Fibroblast of lung (primary cell): ENCODE measurements at regions not wholly inside any gene's neighbourhood (a gene's known extent, or its start where the extent isn't known, plus 50 kb on each side); places are given as distances from the start of the nearest gene placed in this dataset.

ENCODE experiments used
- DNase-seq, 2 donors: peaks; one replicate each; pipeline versions ENCODE4 v3.0.0 to v3.0.0-alpha.2; 2010; ENCODE audit warnings: low read depth in 2 of 2
- H2AFZ ChIP-seq: 2 replicates; pipeline ENCODE4 v1.5.1; 2012; ENCODE audit warnings: low read length, control low read depth, inconsistent platforms
- H3K27ac ChIP-seq: 2 replicates; pipeline ENCODE4 v1.5.1; 2011; ENCODE audit warnings: low read length, control low read depth; ENCODE audit not compliant: insufficient read depth
- H3K27me3 ChIP-seq: 2 replicates; pipeline ENCODE4 v1.5.1; 2011; ENCODE audit warnings: mild to moderate bottlenecking, low read length; ENCODE audit not compliant: control insufficient read depth, insufficient read depth
- H3K36me3 ChIP-seq: 2 replicates; pipeline ENCODE4 v1.5.1; 2011; ENCODE audit warnings: low read length; ENCODE audit not compliant: control insufficient read depth, insufficient read depth
- H3K4me1 ChIP-seq: 2 replicates; pipeline ENCODE4 v1.5.1; 2011; ENCODE audit warnings: low read length; ENCODE audit not compliant: control insufficient read depth, insufficient read depth; ENCODE audit errors: extremely low read depth
- H3K4me2 ChIP-seq: 2 replicates; pipeline ENCODE4 v1.5.1; 2011; ENCODE audit warnings: low read length, control low read depth; ENCODE audit not compliant: insufficient read depth; ENCODE audit errors: extremely low read depth
- H3K4me3 ChIP-seq, 4 experiments: fragments of 200-600 bp in 1 of 4; sonication (generic) in 1 of 4; replicated peaks in 1 of 4; 2 replicates each; pipeline ENCODE4 v1.5.1; 2011 to 2016; ENCODE audit warnings: low read length in 4 of 4, low read depth in 3 of 4, mild to moderate bottlenecking in 3 of 4, control low read depth in 2 of 4, inconsistent platforms in 1 of 4, mixed read lengths in 1 of 4; ENCODE audit not compliant: insufficient read depth in 1 of 4; ENCODE audit errors: control extremely low read depth in 1 of 4
- H3K79me2 ChIP-seq: 2 replicates; pipeline ENCODE4 v1.5.1; 2012; ENCODE audit warnings: mild to moderate bottlenecking, low read length, inconsistent platforms; ENCODE audit not compliant: control insufficient read depth, insufficient read depth
- H3K9ac ChIP-seq: 2 replicates; pipeline ENCODE4 v1.5.1; 2011; ENCODE audit warnings: mild to moderate bottlenecking, low read length, control low read depth; ENCODE audit not compliant: insufficient read depth
- H3K9me3 ChIP-seq: 2 replicates; pipeline ENCODE4 v1.5.1; 2012; ENCODE audit warnings: low read depth, low read length; ENCODE audit not compliant: control insufficient read depth, insufficient read depth
- H4K20me1 ChIP-seq: 2 replicates; pipeline ENCODE4 v1.5.1; 2011; ENCODE audit warnings: low read length; ENCODE audit not compliant: control insufficient read depth, insufficient read depth; ENCODE audit errors: extremely low read depth
- CTCF ChIP-seq, 2 donors: IDR thresholded peaks in 1 of 2; conservative IDR thresholded peaks in 1 of 2; 1 replicate in 1 of 2; 2 replicates in 1 of 2; pipeline ENCODE4 v1.5.1; 2011 to 2012; ENCODE audit warnings: low read length in 2 of 2, control low read depth in 1 of 2, inconsistent platforms in 1 of 2, low read depth in 1 of 2, mild to moderate bottlenecking in 1 of 2
- EZH2 ChIP-seq: IDR thresholded peaks from 2 replicates; pipeline ENCODE4 v1.5.1; 2012; ENCODE audit warnings: low read length, control low read depth, mild to moderate bottlenecking; ENCODE audit errors: missing control alignments

GRCh38 chr2:7774481-7774880, 857.3 kb downstream of the RNF144A start:
- no peak overlapping the region for H3K9ac ChIP-seq
- no peak overlapping the region for H3K27ac ChIP-seq
- no peak overlapping the region for H3K4me3 ChIP-seq
- H3K9me3 ChIP-seq = no peaks in the 10 kb centered on the region
- no peaks in the 10 kb centered on the region for H3K79me2 ChIP-seq
- H3K36me3 ChIP-seq = no peaks in the 10 kb centered on the region
- no peaks in the 10 kb centered on the region for H3K4me1 ChIP-seq
- H2AFZ ChIP-seq = no peak overlapping the region
- TF ChIP-seq CTCF (conservative IDR thresholded peaks at IDR 0.05 in 1 of 2, IDR thresholded peaks at IDR 0.05 in 1 of 2; ENCODE audit: low read depth in 1 of 2, low read length in 2 of 2) = no peak
- TF ChIP-seq EZH2 = no peak
- H3K27me3 ChIP-seq = no peaks in the 10 kb centered on the region
- no peaks in the 10 kb centered on the region for H4K20me1 ChIP-seq
- H3K4me2 ChIP-seq = no peak overlapping the region
- no peak for DNase-seq

GRCh38 chr2:7777668-7778067, 860.5 kb downstream of the RNF144A start:
- Histone ChIP-seq H3K36me3 (no peaks in the 10 kb centered on the region), H3K4me3 (no peak overlapping the region), H3K9me3 (no peaks in the 10 kb centered on the region), H3K79me2 (no peaks in the 10 kb centered on the region), H3K27ac (no peak overlapping the region), H4K20me1 (no peaks in the 10 kb centered on the region), H3K9ac (no peak overlapping the region), H3K4me1 (no peaks in the 10 kb centered on the region), H2AFZ (no peak overlapping the region), H3K4me2 (no peak overlapping the region), H3K27me3 (no peaks in the 10 kb centered on the region)
- TF ChIP-seq CTCF (conservative IDR thresholded peaks at IDR 0.05 in 1 of 2, IDR thresholded peaks at IDR 0.05 in 1 of 2; ENCODE audit: low read depth in 1 of 2, low read length in 2 of 2) (no peak), EZH2 (no peak)
- no peak for DNase-seq

GRCh38 chr2:7780321-7780720, 863.1 kb downstream of the RNF144A start:
- no peaks in the 10 kb centered on the region for H3K9me3 ChIP-seq
- no peak overlapping the region for H3K4me3 ChIP-seq
- H3K27ac ChIP-seq = no peak overlapping the region
- H3K9ac ChIP-seq = no peak overlapping the region
- H4K20me1 ChIP-seq = no peaks in the 10 kb centered on the region
- no peak overlapping the region for H3K4me2 ChIP-seq
- TF ChIP-seq CTCF (conservative IDR thresholded peaks at IDR 0.05 in 1 of 2, IDR thresholded peaks at IDR 0.05 in 1 of 2; ENCODE audit: low read depth in 1 of 2, low read length in 2 of 2) (no peak), EZH2 (no peak)
- H3K79me2 ChIP-seq = no peaks in the 10 kb centered on the region
- no peaks in the 10 kb centered on the region for H3K4me1 ChIP-seq
- no peaks in the 10 kb centered on the region for H3K36me3 ChIP-seq
- no peak for DNase-seq
- H3K27me3 ChIP-seq = no peaks in the 10 kb centered on the region
- H2AFZ ChIP-seq = no peak overlapping the region
